AG20443 (cell line): ENCODE measurements at regions not wholly inside any gene's neighbourhood (a gene's known extent, or its start where the extent isn't known, plus 50 kb on each side); places are given as distances from the start of the nearest gene placed in this dataset.
"Not testable (repeated sequence)": the region's sequence is repeated elsewhere in the genome, so short reads cannot be mapped to it uniquely, and the experiment has no call there.

Experiments used
- DNase-seq: peaks from one replicate; pipeline ENCODE4 v3.0.0; 2012; ENCODE audit warnings: low spot score, mixed read lengths

GRCh38 chr10:43846968-43847367 is 198.3 kb upstream of the ZNF32 start:
- no peak for DNase-seq

GRCh38 chr10:43846187-43846680 is 197.6 kb upstream of the ZNF32 start:
- peak; percentile 57 for DNase-seq

- no peak for DNase-seq
These were observed 196.4 kb upstream of the ZNF32 start for GRCh38 chr10:43845121-43845520.

- DNase-seq: no peak
These were observed 195.5 kb upstream of the ZNF32 start for GRCh38 chr10:43844221-43844620.

GRCh38 chr10:43843321-43844101 is 194.8 kb upstream of the ZNF32 start:
- peak; percentile 68 for DNase-seq

GRCh38 chr10:43842496-43842895 is 193.8 kb upstream of the ZNF32 start:
- DNase-seq: no peak

GRCh38 chr10:43842072-43842471 is 193.4 kb upstream of the ZNF32 start:
- DNase-seq: no peak

GRCh38 chr10:43839973-43840372 is 191.3 kb upstream of the ZNF32 start:
- DNase-seq: no peak

- not testable (repeated sequence) for DNase-seq
These were observed 186.1 kb upstream of the ZNF32 start for GRCh38 chr10:43834751-43835150.

- DNase-seq: no peak
These were observed 179.2 kb upstream of the ZNF32 start for GRCh38 chr10:43827853-43828252.

GRCh38 chr10:43825984-43826383 is 177.3 kb upstream of the ZNF32 start:
- DNase-seq: no peak

- no peak for DNase-seq
These were observed 176.7 kb upstream of the ZNF32 start for GRCh38 chr10:43825421-43825820.

GRCh38 chr10:43824934-43825333 is 176.3 kb upstream of the ZNF32 start:
- DNase-seq: peak; percentile 75

GRCh38 chr10:43822631-43823580 is 174.2 kb upstream of the ZNF32 start:
- peak; percentile 69 for DNase-seq

- DNase-seq: no peak
These were observed 172.4 kb upstream of the ZNF32 start for GRCh38 chr10:43821103-43821502.

GRCh38 chr10:43820663-43821062 is 172.0 kb upstream of the ZNF32 start:
- no peak for DNase-seq

GRCh38 chr10:43819464-43820230 is 171.0 kb upstream of the ZNF32 start:
- DNase-seq: no peak

GRCh38 chr10:43818687-43819086 is 170.0 kb upstream of the ZNF32 start:
- DNase-seq: no peak

GRCh38 chr10:43817368-43817767 is 168.7 kb upstream of the ZNF32 start:
- peak; percentile 60 for DNase-seq

- DNase-seq: peak; percentile 81
These were observed 168.0 kb upstream of the ZNF32 start for GRCh38 chr10:43816351-43817321.
